CD14-positive monocyte (primary cell): ENCODE measurements at regions not wholly inside any gene's neighbourhood (a gene's known extent, or its start where the extent isn't known, plus 50 kb on each side); places are given as distances from the start of the nearest gene placed in this dataset.

Experiments used
- DNase-seq, 3 donors: peaks; one replicate each; pipeline ENCODE4 v3.0.0-alpha.2; 2011 to 2022
- H2AFZ ChIP-seq: 2 replicates; pipeline ENCODE4 v1.6.0; 2012; ENCODE audit warnings: mild to moderate bottlenecking, low read depth, low read length, inconsistent platforms; ENCODE audit not compliant: insufficient read depth, poor library complexity, severe bottlenecking
- H3K27ac ChIP-seq, 2 donors: 1 replicate in 1 of 2; 2 replicates in 1 of 2; pipeline ENCODE4 v1.5.1; 2012 to 2013; ENCODE audit warnings: low read length in 2 of 2, control low read depth in 1 of 2, inconsistent platforms in 1 of 2, low read depth in 1 of 2, mild to moderate bottlenecking in 1 of 2
- H3K27me3 ChIP-seq, 2 donors: one replicate each; pipeline versions ENCODE4 v1.6.0 to v1.6.1; 2011 to 2013; ENCODE audit warnings: low read length in 2 of 2; ENCODE audit not compliant: control insufficient read depth in 2 of 2, insufficient read depth in 2 of 2
- H3K36me3 ChIP-seq, 2 donors: replicated peaks in 1 of 2; 1 replicate in 1 of 2; 2 replicates in 1 of 2; pipeline versions ENCODE4 v1.5.1 to v1.6.1; 2012 to 2013; ENCODE audit warnings: low read length in 2 of 2, control low read depth in 1 of 2, inconsistent platforms in 1 of 2, mild to moderate bottlenecking in 1 of 2; ENCODE audit not compliant: insufficient read depth in 2 of 2, control insufficient read depth in 1 of 2
- H3K4me1 ChIP-seq, 2 donors: 1 replicate in 1 of 2; 2 replicates in 1 of 2; pipeline versions ENCODE4 v1.5.1 to v1.6.1; 2012 to 2013; ENCODE audit warnings: low read length in 2 of 2, control low read depth in 1 of 2, inconsistent platforms in 1 of 2, mild to moderate bottlenecking in 1 of 2, moderate library complexity in 1 of 2; ENCODE audit not compliant: insufficient read depth in 2 of 2, control insufficient read depth in 1 of 2
- H3K4me2 ChIP-seq: replicated peaks from 2 replicates; pipeline ENCODE3; 2012; ENCODE audit warnings: low read length, moderate library complexity, mild to moderate bottlenecking; ENCODE audit not compliant: poor library complexity, severe bottlenecking; ENCODE audit errors: extremely low read depth
- H3K4me3 ChIP-seq, 3 experiments: fragments of 200-600 bp in 1 of 3; sonication (generic) in 1 of 3; replicated peaks in 1 of 3; 1 replicate in 2 of 3; 2 replicates in 1 of 3; pipeline ENCODE4 v1.5.1; 2011 to 2013; ENCODE audit warnings: low read length in 3 of 3, mild to moderate bottlenecking in 3 of 3, control low read depth in 2 of 3, low read depth in 2 of 3, inconsistent platforms in 1 of 3, moderate library complexity in 1 of 3
- H3K79me2 ChIP-seq: 2 replicates; pipeline ENCODE4 v1.6.0; 2012; ENCODE audit warnings: mild to moderate bottlenecking, control low read depth, inconsistent platforms, low read length, moderate library complexity; ENCODE audit not compliant: insufficient read depth
- H3K9ac ChIP-seq: 2 replicates; pipeline ENCODE4 v1.6.0; 2017; ENCODE audit warnings: low read length, mild to moderate bottlenecking; ENCODE audit not compliant: insufficient read depth, poor library complexity, severe bottlenecking
- H3K9me3 ChIP-seq, 2 donors: replicated peaks in 1 of 2; 1 replicate in 1 of 2; 2 replicates in 1 of 2; pipeline versions ENCODE4 v1.5.1 to v1.6.1; 2012 to 2013; ENCODE audit warnings: low read length in 2 of 2, control low read depth in 1 of 2; ENCODE audit not compliant: control insufficient read depth in 1 of 2, insufficient read depth in 1 of 2
- H4K20me1 ChIP-seq: 2 replicates; pipeline ENCODE4 v1.6.0; 2012; ENCODE audit warnings: mild to moderate bottlenecking, low read length, control low read depth, moderate library complexity; ENCODE audit not compliant: insufficient read depth
- H3K27ac Mint-ChIP-seq, 7 donors: one replicate each; pipeline ENCODE4 v1.8.0; 2020; ENCODE audit warnings: mild to moderate bottlenecking in 7 of 7, mixed read lengths in 7 of 7, moderate library complexity in 6 of 7, inconsistent platforms in 2 of 7
- H3K27me3 Mint-ChIP-seq, 3 donors: one replicate each; pipeline ENCODE4 v1.8.0; 2021 to 2022; ENCODE audit warnings: low read depth in 3 of 3, mild to moderate bottlenecking in 3 of 3, mixed read lengths in 3 of 3, moderate library complexity in 3 of 3, inconsistent platforms in 1 of 3
- H3K36me3 Mint-ChIP-seq, 2 donors: one replicate each; pipeline ENCODE4 v1.8.0; 2020; ENCODE audit warnings: mixed read lengths in 2 of 2, inconsistent platforms in 1 of 2, mild to moderate bottlenecking in 1 of 2
- H3K4me1 Mint-ChIP-seq: one replicate; pipeline ENCODE4 v1.8.0; 2020; ENCODE audit warnings: mild to moderate bottlenecking, mixed read lengths
- H3K4me3 Mint-ChIP-seq, 2 donors: one replicate each; pipeline ENCODE4 v1.8.0; 2020; ENCODE audit warnings: mild to moderate bottlenecking in 2 of 2, mixed read lengths in 2 of 2, moderate library complexity in 1 of 2
- H3K9me3 Mint-ChIP-seq, 7 donors: one replicate each; pipeline ENCODE4 v1.8.0; 2020 to 2022; ENCODE audit warnings: mixed read lengths in 7 of 7, mild to moderate bottlenecking in 6 of 7, moderate library complexity in 6 of 7, inconsistent platforms in 2 of 7
- CTCF ChIP-seq: fragments of 200-600 bp; IDR thresholded peaks from one replicate; pipeline ENCODE4 v1.8.0; 2022; ENCODE audit warnings: antibody characterized with exemption, mild to moderate bottlenecking
- WGBS: methylation state at CpG from one replicate; pipeline ENCODE4 v1.1.5; 2013; ENCODE audit warnings: missing lambda C conversion rate; ENCODE audit not compliant: insufficient coverage; 5-methylcytosine and 5-hydroxymethylcytosine counted together
- intact Hi-C, 2 donors: fragments of 100-400 bp; cut with micrococcal nuclease; formaldehyde crosslinking; loops; one replicate each; pipeline versions ENCODE4 v1.15.0 to v1.15.1; 2023

GRCh38 chr4:174023641-174024040 is 259.8 kb downstream of the FBXO8 start:
- Histone ChIP-seq H3K27ac (no peak overlapping the region), H3K27me3 (no peaks in the 10 kb centered on the region), H3K4me3 (no peak overlapping the region), H3K79me2 (no peaks in the 10 kb centered on the region), H3K4me2 (no peak overlapping the region), H3K36me3 (no peaks in the 10 kb centered on the region), H2AFZ (no peak overlapping the region), H3K4me1 (no peaks in the 10 kb centered on the region), H3K9ac (no peak overlapping the region), H4K20me1 (no peaks in the 10 kb centered on the region), H3K9me3 (no peaks in the 10 kb centered on the region)
- no peak for DNase-seq
- TF ChIP-seq CTCF, result no peak
- Mint-ChIP-seq H3K9me3 (peaks cover 0 to 3% (median 0%) of the 10 kb centered on the region in 7 donors), H3K36me3 (no peaks in the 10 kb centered on the region), H3K4me3 (no peak overlapping the region), H3K27me3 (peaks cover 5 to 11% (median 7%) of the 10 kb centered on the region in 3 donors), H3K4me1 (no peaks in the 10 kb centered on the region), H3K27ac (no peak overlapping the region)
- intact Hi-C loops, result no loop called here
- no CpG with 5 or more reads among the region's 2 CpGs for WGBS

GRCh38 chr4:174018236-174018635 is 265.2 kb downstream of the FBXO8 start:
- no peak for DNase-seq
- H3K36me3 Mint-ChIP-seq, result no peaks in the 10 kb centered on the region
- H3K36me3 ChIP-seq, result no peaks in the 10 kb centered on the region
- H3K4me1 Mint-ChIP-seq, result no peaks in the 10 kb centered on the region
- no peaks in the 10 kb centered on the region for H3K9me3 ChIP-seq
- H3K4me2 ChIP-seq, result no peak overlapping the region
- TF ChIP-seq CTCF, result no peak
- H3K9me3 Mint-ChIP-seq, result peaks cover 0 to under 1% (median 0%) of the 10 kb centered on the region in 7 donors
- H3K9ac ChIP-seq, result no peak overlapping the region
- peaks cover 2 to 3% of the 10 kb centered on the region in 2 donors for H3K27me3 ChIP-seq
- WGBS, result 94% methylated on average over 7 of the region's 7 CpGs
- H3K27ac ChIP-seq, result no peak overlapping the region
- H3K4me1 ChIP-seq, result no peaks in the 10 kb centered on the region
- peaks cover 7 to 13% (median 11%) of the 10 kb centered on the region in 3 donors for H3K27me3 Mint-ChIP-seq
- no peak overlapping the region for H2AFZ ChIP-seq
- no peaks in the 10 kb centered on the region for H4K20me1 ChIP-seq
- no peak overlapping the region for H3K4me3 Mint-ChIP-seq
- H3K79me2 ChIP-seq, result no peaks in the 10 kb centered on the region
- H3K27ac Mint-ChIP-seq, result no peak overlapping the region
- intact Hi-C loops, result no loop called here
- H3K4me3 ChIP-seq, result no peak overlapping the region
